ENCODE measurements at regions not wholly inside any gene's neighbourhood (a gene's known extent, or its start where the extent isn't known, plus 50 kb on each side); places are given as distances from the start of the nearest gene placed in this dataset.

GRCh38 chr21:29228306-29228705 lies 70.4 kb upstream of the BACH1 start:
- in situ Hi-C loops (cut with HindIII; ENCODE audit: low pct_unique_long_range_greater_than_20kb, low sequenced_read_pairs): no loop called here
- no peak for DNase-seq (ENCODE audit: low read depth, low spot score)

- no peak for DNase-seq (ENCODE audit: low read depth, low spot score)
- in situ Hi-C loops (cut with HindIII; ENCODE audit: low pct_unique_long_range_greater_than_20kb, low sequenced_read_pairs): no loop called here
Measured at GRCh38 chr21:29230551-29231261, 68.0 kb upstream of the BACH1 start.

GRCh38 chr21:29231756-29232529 lies 66.8 kb upstream of the BACH1 start:
- no peak for DNase-seq (ENCODE audit: low read depth, low spot score)
- in situ Hi-C loops (cut with HindIII; ENCODE audit: low pct_unique_long_range_greater_than_20kb, low sequenced_read_pairs): no loop called here

GRCh38 chr21:29232530-29233255 lies 66.0 kb upstream of the BACH1 start:
- DNase-seq (ENCODE audit: low read depth, low spot score): no peak
- in situ Hi-C loops (cut with HindIII; ENCODE audit: low pct_unique_long_range_greater_than_20kb, low sequenced_read_pairs): no loop called here

- DNase-seq (ENCODE audit: low read depth, low spot score): peak; percentile 6
- in situ Hi-C loops (cut with HindIII; ENCODE audit: low pct_unique_long_range_greater_than_20kb, low sequenced_read_pairs): no loop called here
Measured at GRCh38 chr21:29233256-29233546, 65.5 kb upstream of the BACH1 start.

GRCh38 chr21:29233611-29234540 lies 64.8 kb upstream of the BACH1 start:
- in situ Hi-C loops (cut with HindIII; ENCODE audit: low pct_unique_long_range_greater_than_20kb, low sequenced_read_pairs): no loop called here
- DNase-seq (ENCODE audit: low read depth, low spot score): no peak

- DNase-seq (ENCODE audit: low read depth, low spot score): no peak
- in situ Hi-C loops (cut with HindIII; ENCODE audit: low pct_unique_long_range_greater_than_20kb, low sequenced_read_pairs): no loop called here
Measured at GRCh38 chr21:29235714-29236197, 63.0 kb upstream of the BACH1 start.

GRCh38 chr21:29236201-29236600 lies 62.5 kb upstream of the BACH1 start:
- no peak for DNase-seq (ENCODE audit: low read depth, low spot score)
- in situ Hi-C loops (cut with HindIII; ENCODE audit: low pct_unique_long_range_greater_than_20kb, low sequenced_read_pairs): no loop called here

- no peak for DNase-seq (ENCODE audit: low read depth, low spot score)
- in situ Hi-C loops (cut with HindIII; ENCODE audit: low pct_unique_long_range_greater_than_20kb, low sequenced_read_pairs): no loop called here
Measured at GRCh38 chr21:29237110-29238052, 61.3 kb upstream of the BACH1 start.

- in situ Hi-C loops (cut with HindIII; ENCODE audit: low pct_unique_long_range_greater_than_20kb, low sequenced_read_pairs): no loop called here
- DNase-seq (ENCODE audit: low read depth, low spot score): no peak
Measured at GRCh38 chr21:29238053-29238966, 60.4 kb upstream of the BACH1 start.

GRCh38 chr21:29238967-29239290 lies 59.8 kb upstream of the BACH1 start:
- in situ Hi-C loops (cut with HindIII; ENCODE audit: low pct_unique_long_range_greater_than_20kb, low sequenced_read_pairs): no loop called here
- no peak for DNase-seq (ENCODE audit: low read depth, low spot score)

GRCh38 chr21:29240136-29240535 lies 58.6 kb upstream of the BACH1 start:
- in situ Hi-C loops (cut with HindIII; ENCODE audit: low pct_unique_long_range_greater_than_20kb, low sequenced_read_pairs): no loop called here

GRCh38 chr21:29242201-29242600 lies 56.5 kb upstream of the BACH1 start:
- in situ Hi-C loops (cut with HindIII; ENCODE audit: low pct_unique_long_range_greater_than_20kb, low sequenced_read_pairs): no loop called here
- DNase-seq (ENCODE audit: low read depth, low spot score): no peak

More at GRCh38 chr21:29240136-29240535, 58.6 kb upstream of the BACH1 start:
- DNase-seq (ENCODE audit: low read depth, low spot score): no peak

GRCh38 chr21:29243188-29243587 lies 55.5 kb upstream of the BACH1 start:
- DNase-seq (ENCODE audit: low read depth, low spot score): no peak

GRCh38 chr21:29245104-29245643 lies 53.5 kb upstream of the BACH1 start:
- in situ Hi-C loops (cut with HindIII; ENCODE audit: low pct_unique_long_range_greater_than_20kb, low sequenced_read_pairs): no loop called here
- DNase-seq (ENCODE audit: low read depth, low spot score): no peak

More at GRCh38 chr21:29243188-29243587, 55.5 kb upstream of the BACH1 start:
- in situ Hi-C loops (cut with HindIII; ENCODE audit: low pct_unique_long_range_greater_than_20kb, low sequenced_read_pairs): no loop called here
